Endothelial cell of umbilical vein (primary cell): ENCODE measurements at regions not wholly inside any gene's neighbourhood (a gene's known extent, or its start where the extent isn't known, plus 50 kb on each side); places are given as distances from the start of the nearest gene placed in this dataset.

Experiments used
- CTCF ChIP-seq, 2 donors: IDR thresholded peaks; 1 replicate in 1 of 2; 2 replicates in 1 of 2; pipeline ENCODE4 v1.5.1; 2011; ENCODE audit warnings: low read length in 2 of 2, mild to moderate bottlenecking in 2 of 2, moderate library complexity in 2 of 2, control low read depth in 1 of 2, inconsistent platforms in 1 of 2, low read depth in 1 of 2; ENCODE audit not compliant: insufficient read depth in 1 of 2; ENCODE audit errors: extremely low read depth in 1 of 2
- EZH2 ChIP-seq: IDR thresholded peaks from 2 replicates; pipeline ENCODE4 v1.6.1; 2012; ENCODE audit warnings: borderline replicate concordance, low read depth, mild to moderate bottlenecking, moderate library complexity, low read length, inconsistent platforms; ENCODE audit not compliant: severe bottlenecking
- POLR2A ChIP-seq: IDR thresholded peaks from 2 replicates; pipeline ENCODE4 v1.6.1; 2012; ENCODE audit warnings: low read depth, mild to moderate bottlenecking, control low read depth, low read length

DNA sequence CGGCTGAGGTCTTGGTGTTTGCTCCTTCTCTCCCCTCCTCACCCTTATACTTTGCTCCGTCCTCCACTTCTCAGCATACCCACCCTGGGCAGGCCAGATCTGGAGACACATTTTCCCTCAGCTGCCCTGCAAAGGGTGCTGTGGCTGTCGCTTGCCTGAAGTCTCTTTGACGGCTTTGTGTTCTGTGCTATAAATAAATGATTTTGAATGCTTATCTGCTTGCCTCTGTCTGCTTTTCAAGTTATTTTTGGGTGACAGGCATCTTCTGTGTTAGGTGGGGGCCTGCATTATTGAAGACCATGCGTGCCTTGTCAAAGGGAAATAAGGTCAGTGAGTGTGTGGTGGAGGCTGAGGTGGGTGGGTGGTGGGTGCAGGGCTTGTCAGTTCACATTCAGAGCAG is 66.9 kb upstream of the KCND3 start:
- TF ChIP-seq CTCF (IDR thresholded peaks at IDR 0.05; ENCODE audit: extremely low read depth in 1 of 2, insufficient read depth in 1 of 2, low read depth in 1 of 2, low read length in 2 of 2) (no peak), POLR2A (no peak), EZH2 (no peak)
